HCT116 (cell line): ENCODE measurements at regions not wholly inside any gene's neighbourhood (a gene's known extent, or its start where the extent isn't known, plus 50 kb on each side); places are given as distances from the start of the nearest gene placed in this dataset.

Experiments
- POLR2A ChIP-seq: IDR thresholded peaks from 2 replicates; pipeline ENCODE4 v1.7.0; 2011; ENCODE audit warnings: borderline replicate concordance; ENCODE audit not compliant: insufficient read depth, insufficient read length; ENCODE audit errors: extremely low read depth
- SRF ChIP-seq: IDR thresholded peaks from 2 replicates; pipeline ENCODE4 v1.6.1; 2012; ENCODE audit warnings: low read depth
- TF ChIP-seq, protein P1 (sequence below), 3 experiments: fragments of 200-600 bp in 1 of 3; sonication (generic) in 1 of 3; IDR thresholded peaks in 2 of 3; conservative IDR thresholded peaks in 1 of 3; 2 replicates each; pipeline ENCODE4 v1.5.1; 2012 to 2017; ENCODE audit warnings: low read depth in 2 of 3, low read length in 2 of 3, antibody characterized with exemption in 1 of 3, borderline replicate concordance in 1 of 3, control low read depth in 1 of 3, mild to moderate bottlenecking in 1 of 3, mixed read lengths in 1 of 3, mixed run types in 1 of 3, moderate library complexity in 1 of 3; ENCODE audit not compliant: insufficient read depth in 1 of 3

DNA sequence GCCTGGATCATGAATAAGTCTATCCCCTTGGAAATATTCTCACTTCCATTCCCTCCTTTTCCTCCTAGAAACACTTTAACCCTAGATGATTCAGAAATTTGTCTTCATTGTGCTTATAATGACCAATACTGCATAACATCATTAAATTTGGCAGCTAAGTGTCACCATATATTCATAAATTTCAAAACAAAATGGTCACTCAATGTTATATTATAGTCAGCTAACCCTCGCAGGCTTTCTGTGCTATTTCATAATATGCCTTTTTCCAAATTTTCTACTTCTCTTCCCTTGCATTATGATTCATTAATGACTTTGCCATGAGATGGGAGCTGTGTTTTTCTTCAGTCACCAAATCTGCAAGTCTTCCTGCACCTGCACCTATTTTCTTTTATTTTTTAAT is 308.3 kb upstream of the AKR1E2 start:
- TF ChIP-seq POLR2A (no peak), SRF (no peak)
- TF ChIP-seq, protein P1, sequence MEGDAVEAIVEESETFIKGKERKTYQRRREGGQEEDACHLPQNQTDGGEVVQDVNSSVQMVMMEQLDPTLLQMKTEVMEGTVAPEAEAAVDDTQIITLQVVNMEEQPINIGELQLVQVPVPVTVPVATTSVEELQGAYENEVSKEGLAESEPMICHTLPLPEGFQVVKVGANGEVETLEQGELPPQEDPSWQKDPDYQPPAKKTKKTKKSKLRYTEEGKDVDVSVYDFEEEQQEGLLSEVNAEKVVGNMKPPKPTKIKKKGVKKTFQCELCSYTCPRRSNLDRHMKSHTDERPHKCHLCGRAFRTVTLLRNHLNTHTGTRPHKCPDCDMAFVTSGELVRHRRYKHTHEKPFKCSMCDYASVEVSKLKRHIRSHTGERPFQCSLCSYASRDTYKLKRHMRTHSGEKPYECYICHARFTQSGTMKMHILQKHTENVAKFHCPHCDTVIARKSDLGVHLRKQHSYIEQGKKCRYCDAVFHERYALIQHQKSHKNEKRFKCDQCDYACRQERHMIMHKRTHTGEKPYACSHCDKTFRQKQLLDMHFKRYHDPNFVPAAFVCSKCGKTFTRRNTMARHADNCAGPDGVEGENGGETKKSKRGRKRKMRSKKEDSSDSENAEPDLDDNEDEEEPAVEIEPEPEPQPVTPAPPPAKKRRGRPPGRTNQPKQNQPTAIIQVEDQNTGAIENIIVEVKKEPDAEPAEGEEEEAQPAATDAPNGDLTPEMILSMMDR (IDR thresholded peaks at IDR 0.05 in 2 of 3, conservative IDR thresholded peaks at IDR 0.05 in 1 of 3; ENCODE audit: borderline replicate concordance in 1 of 3, insufficient read depth in 1 of 3, low read depth in 2 of 3, low read length in 2 of 3), result no peak
